ENCODE measurements at regions not wholly inside any gene's neighbourhood (a gene's known extent, or its start where the extent isn't known, plus 50 kb on each side); places are given as distances from the start of the nearest gene placed in this dataset.
"Not testable (repeated sequence)": the region's sequence is repeated elsewhere in the genome, so short reads cannot be mapped to it uniquely, and the experiment has no call there.

DNA sequence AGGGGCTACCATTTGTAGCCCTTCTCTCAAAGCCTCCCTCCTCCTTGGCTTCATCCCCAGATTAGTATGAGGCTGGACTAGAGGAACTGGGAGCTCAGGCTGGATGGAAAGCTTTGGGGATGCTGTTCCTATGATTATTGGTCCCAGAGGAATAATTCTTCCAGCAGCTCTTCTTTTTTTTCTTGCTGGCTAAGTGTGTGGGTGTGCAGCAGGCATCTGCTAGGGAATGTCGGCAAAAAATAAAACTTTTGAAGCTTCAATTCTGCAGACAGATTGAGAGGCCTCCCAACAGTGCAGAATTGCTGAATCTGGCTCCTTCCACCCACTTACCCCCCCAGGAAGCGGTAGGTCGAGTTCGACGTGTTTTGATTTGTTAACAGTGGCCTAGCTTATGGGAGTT is 138.5 kb upstream of the ANKRD28 start:
- H3K36me3 Mint-ChIP-seq (ENCODE audit: low read depth) = no peaks in the 10 kb centered on the region
- H3K4me1 Mint-ChIP-seq (ENCODE audit: low read depth) = no peaks in the 10 kb centered on the region
- peaks cover 2% of the 10 kb centered on the region for H3K27me3 Mint-ChIP-seq
- H3K9me3 Mint-ChIP-seq = peaks cover 3% of the 10 kb centered on the region
- intact Hi-C loops (cut with micrococcal nuclease) = no loop called here
- ATAC-seq = no peak
- DNase-seq = no peak
- H3K27ac Mint-ChIP-seq = no peak overlapping the region
- POLR2A ChIA-PET = no interaction called here
- CTCF ChIA-PET = no interaction called here
- TF ChIP-seq, protein P1, sequence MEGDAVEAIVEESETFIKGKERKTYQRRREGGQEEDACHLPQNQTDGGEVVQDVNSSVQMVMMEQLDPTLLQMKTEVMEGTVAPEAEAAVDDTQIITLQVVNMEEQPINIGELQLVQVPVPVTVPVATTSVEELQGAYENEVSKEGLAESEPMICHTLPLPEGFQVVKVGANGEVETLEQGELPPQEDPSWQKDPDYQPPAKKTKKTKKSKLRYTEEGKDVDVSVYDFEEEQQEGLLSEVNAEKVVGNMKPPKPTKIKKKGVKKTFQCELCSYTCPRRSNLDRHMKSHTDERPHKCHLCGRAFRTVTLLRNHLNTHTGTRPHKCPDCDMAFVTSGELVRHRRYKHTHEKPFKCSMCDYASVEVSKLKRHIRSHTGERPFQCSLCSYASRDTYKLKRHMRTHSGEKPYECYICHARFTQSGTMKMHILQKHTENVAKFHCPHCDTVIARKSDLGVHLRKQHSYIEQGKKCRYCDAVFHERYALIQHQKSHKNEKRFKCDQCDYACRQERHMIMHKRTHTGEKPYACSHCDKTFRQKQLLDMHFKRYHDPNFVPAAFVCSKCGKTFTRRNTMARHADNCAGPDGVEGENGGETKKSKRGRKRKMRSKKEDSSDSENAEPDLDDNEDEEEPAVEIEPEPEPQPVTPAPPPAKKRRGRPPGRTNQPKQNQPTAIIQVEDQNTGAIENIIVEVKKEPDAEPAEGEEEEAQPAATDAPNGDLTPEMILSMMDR (IDR thresholded peaks at IDR 0.05) = no peak
- H3K4me3 Mint-ChIP-seq = no peak overlapping the region

DNA sequence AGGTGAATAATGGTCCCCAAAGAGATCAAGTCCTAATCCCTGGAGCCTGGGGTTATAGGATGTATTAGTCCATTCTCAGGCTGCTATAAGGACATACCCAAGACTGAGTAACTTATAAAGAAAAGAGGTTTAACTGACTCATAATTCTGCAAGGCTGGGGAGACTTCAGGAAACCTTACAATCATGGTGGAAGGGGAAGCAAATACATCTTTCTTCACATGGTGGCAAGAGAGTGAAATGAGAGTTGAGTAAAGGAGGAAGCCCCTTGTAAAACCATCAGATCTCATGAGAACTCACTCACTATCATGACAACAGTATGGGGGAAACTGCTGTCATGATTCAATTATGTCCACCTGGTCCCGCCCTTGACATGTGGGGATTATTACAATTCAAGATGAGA is 142.9 kb upstream of the ANKRD28 start:
- TF ChIP-seq, protein P1 (IDR thresholded peaks at IDR 0.05) = no peak
- H3K27ac Mint-ChIP-seq = no peak overlapping the region
- no peaks in the 10 kb centered on the region for H3K4me1 Mint-ChIP-seq (ENCODE audit: low read depth)
- H3K36me3 Mint-ChIP-seq (ENCODE audit: low read depth) = no peaks in the 10 kb centered on the region
- H3K9me3 Mint-ChIP-seq = peaks cover 3% of the 10 kb centered on the region
- ChIA-PET POLR2A (no interaction called here), CTCF (no interaction called here)
- ATAC-seq (no peak), DNase-seq (no peak)
- no peak overlapping the region for H3K4me3 Mint-ChIP-seq
- peaks cover 2% of the 10 kb centered on the region for H3K27me3 Mint-ChIP-seq
- intact Hi-C loops (cut with micrococcal nuclease) = no loop called here

DNA sequence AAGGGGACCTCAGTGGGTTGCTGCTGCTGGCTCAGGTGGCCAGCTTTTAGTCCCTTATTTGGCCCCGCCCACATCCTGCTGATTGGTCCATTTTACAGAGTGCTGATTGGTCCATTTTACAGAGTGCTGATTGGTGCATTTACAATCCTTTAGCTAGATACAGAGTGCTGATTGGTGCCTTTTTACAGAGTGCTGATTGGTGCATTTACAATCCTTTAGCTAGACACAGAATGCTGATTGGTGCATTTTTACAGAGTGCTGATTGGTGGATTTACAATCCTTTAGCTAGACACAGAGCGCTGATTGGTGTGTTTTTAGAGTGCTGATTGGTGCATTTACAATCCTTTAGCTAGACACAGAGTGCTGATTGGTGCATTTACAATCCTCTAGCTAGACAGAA is 143.7 kb upstream of the ANKRD28 start:
- H3K36me3 Mint-ChIP-seq (ENCODE audit: low read depth); POLR2A ChIA-PET; ATAC-seq; H3K4me1 Mint-ChIP-seq (ENCODE audit: low read depth); H3K27ac Mint-ChIP-seq; H3K9me3 Mint-ChIP-seq; intact Hi-C loops (cut with micrococcal nuclease); H3K27me3 Mint-ChIP-seq; DNase-seq; H3K4me3 Mint-ChIP-seq: not testable (repeated sequence)
- CTCF ChIA-PET = interaction anchor here (0.6 kb wide), 2 partner anchors 16 to 18 kb away, joined by 3 read pairs; no protein-coding TSS in a partner anchor

DNA sequence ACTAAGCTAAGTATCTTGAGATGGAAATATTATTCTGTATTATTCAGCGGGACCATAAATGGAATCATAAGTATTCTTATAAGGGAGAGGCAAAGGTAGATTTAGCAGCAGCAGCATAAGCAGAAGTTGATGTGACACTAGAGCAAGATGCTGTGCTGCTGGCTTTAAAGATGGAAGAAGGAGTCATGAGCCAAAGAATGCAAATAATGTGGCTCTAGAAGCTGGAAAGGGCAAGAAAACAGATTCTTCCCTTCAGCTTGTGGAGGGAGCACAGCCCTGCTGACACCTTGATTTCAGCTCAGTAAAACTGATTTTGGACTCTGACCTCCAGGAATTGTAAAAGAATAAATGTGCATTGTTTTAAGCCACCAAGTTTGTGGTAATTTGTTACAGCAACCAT is 144.2 kb upstream of the ANKRD28 start:
- intact Hi-C loops (cut with micrococcal nuclease) = no loop called here

DNA sequence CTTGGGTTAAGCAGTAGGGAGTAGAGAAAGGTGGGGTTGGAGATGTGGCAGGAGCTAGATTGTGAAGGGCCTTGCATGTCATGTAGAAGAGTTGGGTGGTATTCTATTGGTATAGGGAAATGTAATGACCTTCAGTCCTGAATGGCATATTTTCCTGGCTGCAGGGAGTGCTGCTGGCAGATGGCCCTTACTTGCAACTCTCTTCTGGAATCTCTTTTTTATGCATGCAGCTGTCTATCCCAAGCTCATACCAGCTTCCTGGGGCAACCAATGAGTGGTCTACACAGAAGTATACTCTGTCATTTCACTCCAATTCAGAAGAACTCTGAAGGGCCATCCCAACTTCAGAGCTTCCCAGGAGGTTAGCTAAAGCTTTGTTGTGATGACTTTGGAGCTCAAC is 144.7 kb upstream of the ANKRD28 start:
- POLR2A ChIA-PET = interaction anchor here (0.6 kb wide), 1 partner anchor 23 kb away, joined by 3 read pairs; no protein-coding TSS in a partner anchor
- H3K4me3 Mint-ChIP-seq = no peak overlapping the region
- H3K36me3 Mint-ChIP-seq (ENCODE audit: low read depth) = no peaks in the 10 kb centered on the region
- H3K4me1 Mint-ChIP-seq (ENCODE audit: low read depth) = no peaks in the 10 kb centered on the region
- ATAC-seq (no peak), DNase-seq (no peak)
- intact Hi-C loops (cut with micrococcal nuclease) = no loop called here
- TF ChIP-seq, protein P1 (IDR thresholded peaks at IDR 0.05) = no peak
- H3K27me3 Mint-ChIP-seq = no peaks in the 10 kb centered on the region
- no peak overlapping the region for H3K27ac Mint-ChIP-seq
- H3K9me3 Mint-ChIP-seq = peaks cover 6% of the 10 kb centered on the region
- CTCF ChIA-PET = interaction anchor here (0.7 kb wide), 1 partner anchor 9 kb away, joined by 3 read pairs; no protein-coding TSS in a partner anchor

More for the DNA sequence above, 144.2 kb upstream of the ANKRD28 start:
- H3K4me3 Mint-ChIP-seq = no peak overlapping the region
- ATAC-seq (no peak), DNase-seq (no peak)
- no peak overlapping the region for H3K27ac Mint-ChIP-seq
- TF ChIP-seq, protein P1 (IDR thresholded peaks at IDR 0.05) = no peak
- no peaks in the 10 kb centered on the region for H3K36me3 Mint-ChIP-seq (ENCODE audit: low read depth)
- POLR2A ChIA-PET = no interaction called here
- H3K9me3 Mint-ChIP-seq = peaks cover 6% of the 10 kb centered on the region
- H3K27me3 Mint-ChIP-seq = no peaks in the 10 kb centered on the region
- CTCF ChIA-PET = interaction anchor here (0.6 to 0.7 kb wide), 2 partner anchors 10 to 16 kb away, joined by 3 read pairs; no protein-coding TSS in a partner anchor
- H3K4me1 Mint-ChIP-seq (ENCODE audit: low read depth) = no peaks in the 10 kb centered on the region

DNA sequence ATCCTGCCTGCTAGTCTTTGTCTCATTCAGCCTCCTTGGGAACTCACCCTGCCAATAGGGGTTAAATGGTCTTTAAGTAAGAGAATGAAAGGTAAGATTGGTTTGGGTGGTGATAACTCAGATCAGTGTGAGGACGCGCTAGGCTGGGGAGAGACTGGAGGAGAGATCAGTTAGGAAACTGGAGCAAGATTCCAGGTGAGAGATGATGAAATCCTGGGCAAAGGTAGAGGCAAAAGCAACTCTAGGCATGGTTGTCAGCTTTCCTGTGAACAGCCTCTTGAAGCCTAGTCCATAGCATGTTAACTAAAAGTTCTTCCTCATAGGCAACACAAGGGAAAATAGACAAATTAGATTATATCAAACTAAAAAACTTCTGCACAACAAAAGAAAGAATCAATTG is 145.2 kb upstream of the ANKRD28 start:
- no peak overlapping the region for H3K4me3 Mint-ChIP-seq
- H3K27me3 Mint-ChIP-seq = no peaks in the 10 kb centered on the region
- POLR2A ChIA-PET = interaction anchor here (0.6 kb wide), 1 partner anchor 23 kb away, joined by 3 read pairs; no protein-coding TSS in a partner anchor
- TF ChIP-seq, protein P1 (IDR thresholded peaks at IDR 0.05) = no peak
- no peak for DNase-seq
- H3K9me3 Mint-ChIP-seq = peaks cover 6% of the 10 kb centered on the region
- no peak overlapping the region for H3K27ac Mint-ChIP-seq
- H3K4me1 Mint-ChIP-seq (ENCODE audit: low read depth) = no peaks in the 10 kb centered on the region
- H3K36me3 Mint-ChIP-seq (ENCODE audit: low read depth) = no peaks in the 10 kb centered on the region
- no peak for ATAC-seq
- CTCF ChIA-PET = no interaction called here
- intact Hi-C loops (cut with micrococcal nuclease) = no loop called here
